ENCODE measurements at regions not wholly inside any gene's neighbourhood (a gene's known extent, or its start where the extent isn't known, plus 50 kb on each side); places are given as distances from the start of the nearest gene placed in this dataset.

GRCh38 chr1:199778324-199778955 lies 249.1 kb upstream of the NR5A2 start:
- TF ChIP-seq CTCF (IDR thresholded peaks at IDR 0.05): no peak
- no peak for TF ChIP-seq EZH2 (IDR thresholded peaks at IDR 0.05)
- no peak for TF ChIP-seq EZH2phosphoT487 (IDR thresholded peaks at IDR 0.05)

Measured in neural progenitor cell (in vitro differentiated cells).